GM12865 (cell line): ENCODE measurements at regions not wholly inside any gene's neighbourhood (a gene's known extent, or its start where the extent isn't known, plus 50 kb on each side); places are given as distances from the start of the nearest gene placed in this dataset.

Source experiments
- DNase-seq: peaks from one replicate; pipeline ENCODE4 v3.0.0; 2010; ENCODE audit warnings: low read depth
- H3K4me3 ChIP-seq: 2 replicates; pipeline ENCODE4 v1.5.1; 2011; ENCODE audit warnings: mild to moderate bottlenecking, low read depth, low read length, control low read depth
- CTCF ChIP-seq: IDR thresholded peaks from 2 replicates; pipeline ENCODE4 v1.5.1; 2011; ENCODE audit warnings: low read length, control low read depth, low read depth, inconsistent platforms; ENCODE audit not compliant: insufficient read depth; ENCODE audit errors: missing control alignments

GRCh38 chr12:114598111-114598510 is 85.9 kb downstream of the TBX3 start:
- no peak overlapping the region for H3K4me3 ChIP-seq
- TF ChIP-seq CTCF = no peak
- no peak for DNase-seq

GRCh38 chr12:114592946-114593345 is 91.0 kb downstream of the TBX3 start:
- no peak for DNase-seq

GRCh38 chr12:114588061-114588460 is 95.9 kb downstream of the TBX3 start:
- DNase-seq = no peak
- no peak for TF ChIP-seq CTCF
- no peak overlapping the region for H3K4me3 ChIP-seq

More at GRCh38 chr12:114592946-114593345, 91.0 kb downstream of the TBX3 start:
- no peak overlapping the region for H3K4me3 ChIP-seq
- no peak for TF ChIP-seq CTCF

- TF ChIP-seq CTCF = no peak
- no peak for DNase-seq
Measured at GRCh38 chr12:114580306-114580705, 103.7 kb downstream of the TBX3 start.

GRCh38 chr12:114579389-114579788 is 104.6 kb downstream of the TBX3 start:
- DNase-seq = no peak
- TF ChIP-seq CTCF = no peak
- no peak overlapping the region for H3K4me3 ChIP-seq

More at GRCh38 chr12:114580306-114580705, 103.7 kb downstream of the TBX3 start:
- no peak overlapping the region for H3K4me3 ChIP-seq

- no peak for DNase-seq
- no peak for TF ChIP-seq CTCF
- no peak overlapping the region for H3K4me3 ChIP-seq
Measured at GRCh38 chr12:114562654-114563053, 121.3 kb downstream of the TBX3 start.

GRCh38 chr12:114555451-114555850 is 128.5 kb downstream of the TBX3 start:
- no peak for TF ChIP-seq CTCF
- no peak for DNase-seq
- H3K4me3 ChIP-seq = no peak overlapping the region
